Hematopoietic multipotent progenitor cell treated with erythropoietin and hydrocortisone succinate and interleukin-3 and kit ligand, for 15 days (in vitro differentiated cells): ENCODE measurements at regions not wholly inside any gene's neighbourhood (a gene's known extent, or its start where the extent isn't known, plus 50 kb on each side); places are given as distances from the start of the nearest gene placed in this dataset.
"Not testable (repeated sequence)": the region's sequence is repeated elsewhere in the genome, so short reads cannot be mapped to it uniquely, and the experiment has no call there.

Experiments used
- DNase-seq: peaks from one replicate; pipeline ENCODE4 v3.0.0-alpha.2; 2015; ENCODE audit warnings: low spot score

- no peak for DNase-seq
Measured at GRCh38 chr12:13562915-13563742, 366.6 kb downstream of the EMP1 start.

GRCh38 chr12:13561923-13562322, 365.4 kb downstream of the EMP1 start:
- DNase-seq, result no peak

- DNase-seq, result no peak
Measured at GRCh38 chr12:13559318-13559978, 362.9 kb downstream of the EMP1 start.

GRCh38 chr12:13552830-13553229, 356.3 kb downstream of the EMP1 start:
- DNase-seq, result no peak

- DNase-seq, result no peak
Measured at GRCh38 chr12:13547283-13547682, 350.8 kb downstream of the EMP1 start.

GRCh38 chr12:13546231-13546630, 349.7 kb downstream of the EMP1 start:
- no peak for DNase-seq

GRCh38 chr12:13539051-13539450, 342.5 kb downstream of the EMP1 start:
- no peak for DNase-seq

GRCh38 chr12:13538136-13538535, 341.6 kb downstream of the EMP1 start:
- no peak for DNase-seq

GRCh38 chr12:13537623-13538022, 341.1 kb downstream of the EMP1 start:
- DNase-seq, result no peak

- no peak for DNase-seq
Measured at GRCh38 chr12:13536219-13536910, 339.8 kb downstream of the EMP1 start.

- DNase-seq, result peak; percentile 45
Measured at GRCh38 chr12:13534645-13535398, 338.3 kb downstream of the EMP1 start.

- no peak for DNase-seq
Measured at GRCh38 chr12:13534242-13534641, 337.7 kb downstream of the EMP1 start.

- DNase-seq, result no peak
Measured at GRCh38 chr12:13530966-13531365, 334.4 kb downstream of the EMP1 start.

GRCh38 chr12:13526185-13526921, 329.8 kb downstream of the EMP1 start:
- DNase-seq, result not testable (repeated sequence)

GRCh38 chr12:13523536-13524307, 327.2 kb downstream of the EMP1 start:
- DNase-seq, result no peak

GRCh38 chr12:13518034-13518433, 321.5 kb downstream of the EMP1 start:
- not testable (repeated sequence) for DNase-seq

GRCh38 chr12:13509740-13510139, 313.2 kb downstream of the EMP1 start:
- no peak for DNase-seq

GRCh38 chr12:13505636-13506035, 309.1 kb downstream of the EMP1 start:
- DNase-seq, result no peak

- no peak for DNase-seq
Measured at GRCh38 chr12:13505224-13505623, 308.7 kb downstream of the EMP1 start.

- DNase-seq, result no peak
Measured at GRCh38 chr12:13504736-13505135, 308.2 kb downstream of the EMP1 start.

GRCh38 chr12:13504074-13504473, 307.5 kb downstream of the EMP1 start:
- DNase-seq, result no peak
